GM23338 (cell line): ENCODE measurements at regions not wholly inside any gene's neighbourhood (a gene's known extent, or its start where the extent isn't known, plus 50 kb on each side); places are given as distances from the start of the nearest gene placed in this dataset.
A peak's percentile ranks its signal among the peaks of the same experiment; 100 is the strongest.

Source experiments
- ATAC-seq: fragments of 200-7000 bp; cut with Tn5 transposase; 3 replicates; pipeline ENCODE4 v1.9.1; 2020
- DNase-seq: peaks from one replicate; pipeline ENCODE4 v3.0.0-alpha.2; 2015; ENCODE audit warnings: low spot score
- H2AFZ ChIP-seq: fragments of 200-600 bp; sonication (generic); 2 replicates; pipeline ENCODE4 v1.8.0; 2016; ENCODE audit warnings: antibody characterized with exemption, mild to moderate bottlenecking, moderate library complexity
- H3F3A ChIP-seq: fragments of 200-600 bp; sonication (generic); replicated peaks from 2 replicates; pipeline ENCODE4 v1.8.0; 2017; ENCODE audit warnings: antibody characterized with exemption, mixed run types, low read depth
- H3K27ac ChIP-seq: fragments of 200-600 bp; sonication (generic); 2 replicates; pipeline ENCODE4 v1.6.1; 2016; ENCODE audit warnings: low read depth
- H3K27me3 ChIP-seq: fragments of 200-600 bp; sonication (generic); 2 replicates; pipeline ENCODE4 v1.8.0; 2016; ENCODE audit warnings: mild to moderate bottlenecking, mixed run types, moderate library complexity; ENCODE audit not compliant: insufficient read depth
- H3K36me3 ChIP-seq: fragments of 200-600 bp; sonication (generic); 2 replicates; pipeline ENCODE4 v1.8.0; 2016; ENCODE audit warnings: mild to moderate bottlenecking; ENCODE audit not compliant: insufficient read depth
- H3K4me1 ChIP-seq: fragments of 200-600 bp; sonication (generic); 2 replicates; pipeline ENCODE4 v1.8.0; 2016; ENCODE audit warnings: mild to moderate bottlenecking, moderate library complexity; ENCODE audit not compliant: insufficient read depth
- H3K4me2 ChIP-seq: fragments of 200-600 bp; sonication (generic); 2 replicates; pipeline ENCODE4 v1.7.1; 2017; ENCODE audit warnings: mixed run types
- H3K4me3 ChIP-seq: fragments of 200-600 bp; sonication (generic); 2 replicates; pipeline ENCODE4 v1.6.1; 2016; ENCODE audit warnings: mixed run types
- H3K79me2 ChIP-seq: fragments of 200-600 bp; sonication (generic); replicated peaks from 2 replicates; pipeline ENCODE4 v1.8.0; 2017; ENCODE audit warnings: mild to moderate bottlenecking; ENCODE audit not compliant: insufficient read depth
- H3K9me2 ChIP-seq: fragments of 200-600 bp; sonication (generic); 2 replicates; pipeline ENCODE4 v1.8.0; 2017; ENCODE audit not compliant: insufficient read depth
- H4K20me1 ChIP-seq: fragments of 200-600 bp; sonication (generic); replicated peaks from 2 replicates; pipeline ENCODE4 v1.8.0; 2017; ENCODE audit warnings: mild to moderate bottlenecking; ENCODE audit not compliant: insufficient read depth
- H3K27ac Mint-ChIP-seq: 2 replicates; pipeline ENCODE4 v1.8.0; 2020; ENCODE audit warnings: inconsistent platforms, mild to moderate bottlenecking, moderate library complexity, mixed read lengths
- H3K27me3 Mint-ChIP-seq: 3 replicates; pipeline ENCODE4 v1.8.0; 2022; ENCODE audit warnings: low read depth, mild to moderate bottlenecking, moderate library complexity, mixed read lengths, inconsistent platforms; ENCODE audit not compliant: insufficient read depth, poor library complexity
- H3K36me3 Mint-ChIP-seq: 3 replicates; pipeline ENCODE4 v1.8.0; 2021; ENCODE audit warnings: low read depth, mild to moderate bottlenecking, inconsistent platforms, moderate library complexity, mixed read lengths
- H3K4me1 Mint-ChIP-seq: 3 replicates; pipeline ENCODE4 v1.8.0; 2020; ENCODE audit warnings: mild to moderate bottlenecking, inconsistent platforms, mixed read lengths
- H3K4me3 Mint-ChIP-seq: 3 replicates; pipeline ENCODE4 v1.8.0; 2021; ENCODE audit warnings: moderate library complexity, mild to moderate bottlenecking, inconsistent platforms, mixed read lengths
- H3K9me3 Mint-ChIP-seq: 3 replicates; pipeline ENCODE4 v1.8.0; 2020; ENCODE audit warnings: moderate library complexity, mild to moderate bottlenecking, inconsistent platforms, mixed read lengths
- CREB1 ChIP-seq: fragments of 250-450 bp; sonication (Bioruptor Pico); IDR thresholded peaks from 2 replicates; pipeline ENCODE4 v1.5.0; 2020; ENCODE audit warnings: low read depth, mild to moderate bottlenecking, moderate library complexity
- EZH2 ChIP-seq: fragments of 200-600 bp; sonication (generic); IDR thresholded peaks from one replicate; pipeline ENCODE4 v1.8.0; 2017; ENCODE audit warnings: antibody characterized with exemption, mild to moderate bottlenecking, low read depth; ENCODE audit not compliant: unreplicated experiment
- EZH2phosphoT487 ChIP-seq: fragments of 200-600 bp; sonication (generic); IDR thresholded peaks from one replicate; pipeline ENCODE4 v1.8.1; 2018; ENCODE audit warnings: antibody characterized with exemption; ENCODE audit not compliant: unreplicated experiment
- NANOG ChIP-seq: IDR thresholded peaks from 2 replicates; pipeline ENCODE4 v1.6.1; 2016; ENCODE audit warnings: antibody characterized with exemption, borderline replicate concordance
- REST ChIP-seq: IDR thresholded peaks from one replicate; pipeline ENCODE4 v1.6.1; 2018; ENCODE audit warnings: antibody characterized with exemption; ENCODE audit not compliant: unreplicated experiment
- ZNF462 ChIP-seq: fragments of 250-450 bp; sonication (Bioruptor Pico); IDR thresholded peaks from 2 replicates; pipeline ENCODE4 v1.5.0; 2020; ENCODE audit warnings: mild to moderate bottlenecking, moderate library complexity

GRCh38 chr1:4599951-4600481, 54.4 kb upstream of the AJAP1 start (continued):
- TF ChIP-seq REST (no peak), NANOG (no peak), EZH2 (no peak), EZH2phosphoT487 (no peak)

- H3K4me3 Mint-ChIP-seq, result no peak overlapping the region; the same call in 2 of the 3 replicates
- DNase-seq (no peak), ATAC-seq (peak; percentile 8)
- no peak overlapping the region for H3K4me3 ChIP-seq
- no peaks in the 10 kb centered on the region for H3K4me1 ChIP-seq
- H3K27me3 ChIP-seq, result no peaks in the 10 kb centered on the region
- no peaks in the 10 kb centered on the region for H3K36me3 ChIP-seq
- H3K27me3 Mint-ChIP-seq, result peaks cover 18% of the 10 kb centered on the region
- no peak overlapping the region for H3K27ac Mint-ChIP-seq
- H2AFZ ChIP-seq, result no peak overlapping the region
- H3K36me3 Mint-ChIP-seq, result no peaks in the 10 kb centered on the region; the same call in 2 of the 3 replicates
- no peak for TF ChIP-seq ZNF462
- no peak for TF ChIP-seq CREB1 (CRISPR knock-in tag)
- no peaks in the 10 kb centered on the region for H4K20me1 ChIP-seq
- H3K9me2 ChIP-seq, result no peaks in the 10 kb centered on the region
- H3F3A ChIP-seq, result no peaks in the 10 kb centered on the region
- peaks cover 19% of the 10 kb centered on the region; the same call in 2 of the 3 replicates for H3K9me3 Mint-ChIP-seq
- H3K27ac ChIP-seq, result no peak overlapping the region
- peaks cover 21% of the 10 kb centered on the region for H3K4me1 Mint-ChIP-seq
- H3K4me2 ChIP-seq, result no peak overlapping the region
- H3K79me2 ChIP-seq, result no peaks in the 10 kb centered on the region
These were observed 53.6 kb upstream of the AJAP1 start for GRCh38 chr1:4600615-4601460.
